ENCODE measurements at regions not wholly inside any gene's neighbourhood (a gene's known extent, or its start where the extent isn't known, plus 50 kb on each side); places are given as distances from the start of the nearest gene placed in this dataset.

- no peak for DNase-seq
Observed at GRCh38 chr2:239499726-239500573, 99.1 kb upstream of the HDAC4 start.

GRCh38 chr2:239498981-239499634 lies 98.3 kb upstream of the HDAC4 start:
- no peak for DNase-seq

GRCh38 chr2:239498576-239498975 lies 97.8 kb upstream of the HDAC4 start:
- no peak for DNase-seq

GRCh38 chr2:239496700-239497099 lies 95.9 kb upstream of the HDAC4 start:
- DNase-seq, result peak; percentile 0

- DNase-seq, result no peak
Observed at GRCh38 chr2:239495791-239496233, 95.0 kb upstream of the HDAC4 start.

- no peak for DNase-seq
Observed at GRCh38 chr2:239495175-239495574, 94.4 kb upstream of the HDAC4 start.

- DNase-seq, result no peak
Observed at GRCh38 chr2:239494578-239494977, 93.8 kb upstream of the HDAC4 start.

- DNase-seq, result no peak
Observed at GRCh38 chr2:239489481-239489880, 88.7 kb upstream of the HDAC4 start.

GRCh38 chr2:239488125-239488524 lies 87.3 kb upstream of the HDAC4 start:
- no peak for DNase-seq

GRCh38 chr2:239487272-239487671 lies 86.5 kb upstream of the HDAC4 start:
- no peak for DNase-seq

- no peak for DNase-seq
Observed at GRCh38 chr2:239485622-239486021, 84.8 kb upstream of the HDAC4 start.

GRCh38 chr2:239484571-239485355 lies 83.9 kb upstream of the HDAC4 start:
- no peak for DNase-seq

- DNase-seq, result no peak
Observed at GRCh38 chr2:239482778-239483712, 82.2 kb upstream of the HDAC4 start.

- DNase-seq, result no peak
Observed at GRCh38 chr2:239479471-239479870, 78.7 kb upstream of the HDAC4 start.

- no peak for DNase-seq
Observed at GRCh38 chr2:239477591-239477990, 76.8 kb upstream of the HDAC4 start.

- DNase-seq, result no peak
Observed at GRCh38 chr2:239476757-239477585, 76.2 kb upstream of the HDAC4 start.

- no peak for DNase-seq
Observed at GRCh38 chr2:239476029-239476756, 75.4 kb upstream of the HDAC4 start.

- DNase-seq, result no peak
Observed at GRCh38 chr2:239475161-239476028, 74.6 kb upstream of the HDAC4 start.

- no peak for DNase-seq
Observed at GRCh38 chr2:239473211-239473805, 72.5 kb upstream of the HDAC4 start.

Measured in OCI-M1 (cell line).